ENCODE measurements at regions not wholly inside any gene's neighbourhood (a gene's known extent, or its start where the extent isn't known, plus 50 kb on each side); places are given as distances from the start of the nearest gene placed in this dataset.

DNA sequence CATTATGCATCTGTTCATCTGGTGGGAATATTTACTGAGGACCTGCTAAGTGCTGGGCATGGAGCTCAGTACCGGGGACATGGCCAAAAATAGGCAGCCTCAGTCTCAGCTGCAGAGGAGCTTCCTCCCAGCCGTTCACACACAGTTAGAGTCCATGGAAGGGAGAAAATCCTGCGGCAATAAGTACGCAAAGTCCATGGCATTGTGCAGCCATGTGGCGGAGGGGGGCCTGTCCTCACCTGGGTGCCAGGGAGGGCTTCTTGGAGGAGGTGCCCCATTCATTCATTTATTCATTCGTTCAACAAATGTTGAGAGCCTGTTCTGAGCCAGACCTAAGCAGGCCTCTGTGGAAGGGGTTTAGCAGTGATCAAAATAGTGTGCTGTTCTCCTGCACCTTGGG lies 59.3 kb upstream of the ANO1 start:
- TF ChIP-seq, protein P1, sequence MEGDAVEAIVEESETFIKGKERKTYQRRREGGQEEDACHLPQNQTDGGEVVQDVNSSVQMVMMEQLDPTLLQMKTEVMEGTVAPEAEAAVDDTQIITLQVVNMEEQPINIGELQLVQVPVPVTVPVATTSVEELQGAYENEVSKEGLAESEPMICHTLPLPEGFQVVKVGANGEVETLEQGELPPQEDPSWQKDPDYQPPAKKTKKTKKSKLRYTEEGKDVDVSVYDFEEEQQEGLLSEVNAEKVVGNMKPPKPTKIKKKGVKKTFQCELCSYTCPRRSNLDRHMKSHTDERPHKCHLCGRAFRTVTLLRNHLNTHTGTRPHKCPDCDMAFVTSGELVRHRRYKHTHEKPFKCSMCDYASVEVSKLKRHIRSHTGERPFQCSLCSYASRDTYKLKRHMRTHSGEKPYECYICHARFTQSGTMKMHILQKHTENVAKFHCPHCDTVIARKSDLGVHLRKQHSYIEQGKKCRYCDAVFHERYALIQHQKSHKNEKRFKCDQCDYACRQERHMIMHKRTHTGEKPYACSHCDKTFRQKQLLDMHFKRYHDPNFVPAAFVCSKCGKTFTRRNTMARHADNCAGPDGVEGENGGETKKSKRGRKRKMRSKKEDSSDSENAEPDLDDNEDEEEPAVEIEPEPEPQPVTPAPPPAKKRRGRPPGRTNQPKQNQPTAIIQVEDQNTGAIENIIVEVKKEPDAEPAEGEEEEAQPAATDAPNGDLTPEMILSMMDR (IDR thresholded peaks at IDR 0.05): no peak
- H3K9me3 ChIP-seq: no peaks in the 10 kb centered on the region
- no peak overlapping the region for H3K4me3 ChIP-seq
- H3K27me3 ChIP-seq: no peaks in the 10 kb centered on the region
- H3K36me3 ChIP-seq: no peaks in the 10 kb centered on the region
- intact Hi-C loops (cut with DNase I): no loop called here
- H3K27ac ChIP-seq: no peak overlapping the region
- no peak for ATAC-seq
- DNase-seq: no peak
- peaks cover 4% of the 10 kb centered on the region for H3K4me1 ChIP-seq

DNA sequence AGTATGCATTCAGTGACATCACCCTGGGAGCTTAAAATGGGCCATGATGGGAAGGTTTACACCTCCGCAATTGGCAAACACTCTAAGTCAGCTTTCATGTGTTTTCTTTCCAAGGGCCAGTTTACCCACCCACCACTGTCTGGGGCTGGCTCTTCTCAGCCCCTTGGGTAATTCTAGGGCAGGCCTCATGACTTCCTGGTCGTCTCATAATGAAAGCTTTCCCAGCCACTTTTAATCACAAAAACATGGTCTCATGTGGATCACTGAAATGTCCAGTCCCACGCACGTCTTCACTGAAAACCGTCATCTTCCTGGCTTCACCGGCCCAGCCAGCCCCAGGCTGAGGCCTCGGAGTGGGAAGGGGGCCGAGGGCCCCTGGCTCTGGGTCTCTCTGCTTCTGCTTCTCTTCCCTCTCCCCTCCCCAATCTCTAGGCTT lies 58.5 kb upstream of the ANO1 start:
- peaks cover 4% of the 10 kb centered on the region for H3K4me1 ChIP-seq
- no peaks in the 10 kb centered on the region for H3K9me3 ChIP-seq
- no peak for DNase-seq
- intact Hi-C loops (cut with DNase I): no loop called here
- H3K27me3 ChIP-seq: no peaks in the 10 kb centered on the region
- no peaks in the 10 kb centered on the region for H3K36me3 ChIP-seq
- H3K27ac ChIP-seq: no peak overlapping the region
- ATAC-seq: no peak
- no peak overlapping the region for H3K4me3 ChIP-seq
- TF ChIP-seq, protein P1 (IDR thresholded peaks at IDR 0.05): no peak

DNA sequence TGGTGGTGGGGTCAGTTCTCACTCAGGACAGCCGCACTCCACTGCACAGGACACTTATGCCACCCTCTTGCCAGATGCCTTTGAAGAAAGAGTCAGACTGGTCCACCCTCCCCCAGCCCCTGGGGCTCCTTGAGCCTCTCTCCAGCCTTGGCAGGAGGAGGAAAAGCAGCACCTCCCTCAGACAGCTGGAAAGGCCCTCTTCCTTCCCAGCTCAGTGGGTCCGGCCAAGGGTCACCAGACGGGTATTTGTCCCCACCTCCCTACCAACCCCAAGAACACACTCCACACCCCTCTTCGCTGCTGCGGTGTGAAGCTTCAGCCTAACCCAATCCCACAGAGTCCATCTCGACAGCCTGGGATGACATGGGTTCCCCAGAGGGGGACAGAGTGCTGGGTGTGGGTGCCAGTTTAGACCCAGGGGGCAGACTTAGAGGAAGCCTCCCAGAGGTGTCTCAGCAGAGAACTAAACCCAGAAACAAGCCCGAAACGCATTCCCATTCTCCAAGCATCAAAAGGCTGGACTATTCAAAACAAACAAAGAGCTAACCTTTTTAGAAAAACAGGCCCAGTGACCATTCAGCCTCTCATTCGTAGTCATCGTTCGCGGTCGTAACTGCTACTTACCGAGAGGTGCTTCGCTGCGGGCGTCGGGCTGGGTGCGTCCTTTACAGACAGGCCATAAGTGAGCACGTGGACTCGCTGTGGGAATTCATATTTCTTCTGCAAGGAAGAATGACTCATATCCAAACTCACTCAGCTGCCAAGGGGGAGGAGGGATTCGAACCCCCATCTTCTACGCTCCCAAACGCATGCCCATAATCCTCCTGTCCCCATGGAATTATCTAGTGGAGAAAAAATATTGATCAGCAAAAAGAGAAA lies 57.5 kb upstream of the ANO1 start:
- DNase-seq: no peak
- Histone ChIP-seq H3K4me1 (peaks cover 4% of the 10 kb centered on the region), H3K27ac (no peak overlapping the region), H3K4me3 (no peak overlapping the region), H3K27me3 (no peaks in the 10 kb centered on the region), H3K9me3 (no peaks in the 10 kb centered on the region), H3K36me3 (no peaks in the 10 kb centered on the region)
- TF ChIP-seq, protein P1 (IDR thresholded peaks at IDR 0.05): no peak
- intact Hi-C loops (cut with DNase I): no loop called here
- no peak for ATAC-seq

DNA sequence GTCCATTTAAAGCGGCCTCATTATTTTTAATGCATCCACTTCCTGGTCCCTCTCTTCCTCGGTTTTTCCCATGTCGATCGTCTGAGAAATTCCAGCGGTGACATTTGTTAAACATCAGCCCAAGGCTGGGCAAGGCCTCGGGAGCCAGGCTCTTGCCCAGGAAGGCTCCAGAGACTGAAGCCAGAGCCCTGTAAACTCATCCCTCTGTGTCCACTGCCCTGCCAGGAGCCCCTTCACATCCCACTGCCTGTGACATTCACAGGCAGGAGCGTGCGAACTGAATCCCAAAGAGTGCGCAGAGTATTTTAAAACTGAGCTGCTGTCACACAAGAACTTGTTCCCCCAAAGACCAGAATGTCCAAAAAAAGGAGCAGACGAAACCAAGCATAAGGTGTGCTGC lies 56.5 kb upstream of the ANO1 start:
- H3K36me3 ChIP-seq: no peaks in the 10 kb centered on the region
- intact Hi-C loops (cut with DNase I): no loop called here
- H3K27me3 ChIP-seq: no peaks in the 10 kb centered on the region
- H3K9me3 ChIP-seq: no peaks in the 10 kb centered on the region
- no peak overlapping the region for H3K27ac ChIP-seq
- TF ChIP-seq, protein P1 (IDR thresholded peaks at IDR 0.05): no peak
- H3K4me3 ChIP-seq: no peak overlapping the region
- no peak for ATAC-seq
- no peak for DNase-seq
- H3K4me1 ChIP-seq: peaks cover 4% of the 10 kb centered on the region

DNA sequence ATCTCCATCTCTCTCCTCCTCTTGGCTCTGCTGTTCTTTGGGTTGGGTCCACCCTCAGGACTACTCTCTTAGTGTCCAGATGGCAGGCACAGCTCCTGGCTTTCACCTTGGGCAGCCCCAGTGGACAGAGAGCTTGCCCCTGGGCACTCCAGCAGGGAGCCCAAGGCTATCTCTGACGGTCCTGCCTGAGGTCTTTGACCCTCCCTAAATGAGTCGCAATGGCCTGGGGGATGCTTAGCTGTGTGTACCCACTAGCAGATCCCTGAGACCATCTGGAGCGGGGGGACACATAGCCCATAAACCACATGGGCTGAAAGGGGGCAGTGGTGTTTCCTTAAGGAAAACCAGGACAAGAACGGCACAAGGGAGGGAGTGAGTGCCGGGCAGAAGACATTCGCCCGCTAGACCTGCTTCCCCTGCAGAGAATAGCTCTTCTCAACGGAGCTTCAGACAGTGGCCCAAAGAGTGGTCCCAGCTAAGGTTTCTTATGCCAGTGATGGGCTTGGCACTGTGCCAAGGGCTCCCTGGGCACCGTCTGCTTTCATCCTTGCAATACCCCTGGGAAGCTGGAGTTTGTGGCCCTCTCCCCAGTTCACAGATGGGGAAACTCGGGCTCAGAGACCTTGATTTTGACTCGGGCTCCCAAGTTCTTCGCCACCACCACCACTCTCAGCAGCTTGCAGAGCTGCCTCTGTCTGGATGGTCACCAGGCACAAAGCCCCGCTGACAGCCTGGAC lies 53.9 kb upstream of the ANO1 start:
- intact Hi-C loops (cut with DNase I): no loop called here
- H3K9me3 ChIP-seq: no peaks in the 10 kb centered on the region
- H3K4me1 ChIP-seq: peaks cover 4% of the 10 kb centered on the region
- H3K4me3 ChIP-seq: no peak overlapping the region
- ATAC-seq: no peak
- DNase-seq: no peak
- no peaks in the 10 kb centered on the region for H3K36me3 ChIP-seq
- TF ChIP-seq, protein P1 (IDR thresholded peaks at IDR 0.05): no peak
- no peaks in the 10 kb centered on the region for H3K27me3 ChIP-seq
- no peak overlapping the region for H3K27ac ChIP-seq
